Kidney (tissue), 13 donors: ENCODE measurements at regions not wholly inside any gene's neighbourhood (a gene's known extent, or its start where the extent isn't known, plus 50 kb on each side); places are given as distances from the start of the nearest gene placed in this dataset.

Source experiments
- DNase-seq, 5 donors: peaks; one replicate each; pipeline ENCODE4 v3.0.0-alpha.2; 2013 to 2020
- FAIRE-seq: peaks from 2 replicates; lab custom pipeline; 2012; peaks lifted over from hg19 to GRCh38; lab: Jason Lieb, UNC
- H3K27ac ChIP-seq, 2 donors: one replicate each; pipeline ENCODE4 v1.7.0; 2013; ENCODE audit warnings: low read depth in 2 of 2, low read length in 2 of 2, inconsistent platforms in 1 of 2
- H3K27me3 ChIP-seq: one replicate; pipeline ENCODE4 v1.7.1; 2013; ENCODE audit warnings: low read length, inconsistent platforms; ENCODE audit not compliant: control insufficient read depth, insufficient read depth
- H3K36me3 ChIP-seq, 3 donors: one replicate each; pipeline versions ENCODE4 v1.7.0 to v1.7.1; 2013; ENCODE audit warnings: low read length in 3 of 3, control low read depth in 1 of 3, inconsistent platforms in 1 of 3; ENCODE audit not compliant: insufficient read depth in 3 of 3, control insufficient read depth in 2 of 3
- H3K4me1 ChIP-seq, 3 donors: one replicate each; pipeline versions ENCODE4 v1.7.0 to v1.7.1; 2013; ENCODE audit warnings: low read length in 3 of 3, inconsistent platforms in 1 of 3, low read depth in 1 of 3; ENCODE audit not compliant: control insufficient read depth in 2 of 3, insufficient read depth in 2 of 3
- H3K4me3 ChIP-seq, 3 donors: one replicate each; pipeline versions ENCODE4 v1.7.0 to v1.8.1; 2013; ENCODE audit warnings: low read length in 3 of 3, control low read depth in 1 of 3, inconsistent platforms in 1 of 3
- H3K9ac ChIP-seq, 3 donors: one replicate each; pipeline versions ENCODE4 v1.7.0 to v1.7.1; 2013; ENCODE audit warnings: low read length in 3 of 3, control low read depth in 1 of 3, inconsistent platforms in 1 of 3
- H3K9me3 ChIP-seq, 3 donors: one replicate each; pipeline versions ENCODE4 v1.7.0 to v1.7.1; 2013; ENCODE audit warnings: low read length in 3 of 3, control low read depth in 1 of 3, inconsistent platforms in 1 of 3; ENCODE audit not compliant: control insufficient read depth in 2 of 3, insufficient read depth in 1 of 3
- CTCF ChIP-seq: IDR thresholded peaks from 3 replicates; pipeline ENCODE4 v1.5.1; 2012; ENCODE audit warnings: mild to moderate bottlenecking, moderate library complexity, borderline replicate concordance; ENCODE audit not compliant: insufficient read depth; ENCODE audit errors: extremely low read depth
- intact Hi-C: fragments of 100-400 bp; cut with DNase I; formaldehyde crosslinking; loops from one replicate; pipeline ENCODE4 v1.11.1; 2022
- donor health status: control.
- donor health status: control.
- donor health status: control.
- donor health status: control.
- donor health status: control.
- donor health status: DM: yes; HTN: yes; CAD: no.
- donor health status: Normal renal cell carcinoma (clear cell type).

GRCh38 chr9:87064311-87064710, 117.0 kb upstream of the GAS1 start:
- Histone ChIP-seq H3K4me1 (no peaks in the 10 kb centered on the region), H3K36me3 (no peaks in the 10 kb centered on the region), H3K27me3 (no peaks in the 10 kb centered on the region), H3K9me3 (no peaks in the 10 kb centered on the region), H3K9ac (no peak overlapping the region), H3K4me3 (no peak overlapping the region), H3K27ac (no peak overlapping the region)
- intact Hi-C loops: no loop called here
- no peak for DNase-seq
- no peak for FAIRE-seq
- no peak for TF ChIP-seq CTCF

- Histone ChIP-seq H3K9ac (no peak overlapping the region), H3K4me3 (no peak overlapping the region), H3K9me3 (no peaks in the 10 kb centered on the region), H3K36me3 (no peaks in the 10 kb centered on the region), H3K27me3 (no peaks in the 10 kb centered on the region), H3K27ac (no peak overlapping the region), H3K4me1 (no peaks in the 10 kb centered on the region)
- DNase-seq (no peak), FAIRE-seq (no peak)
- no peak for TF ChIP-seq CTCF
- intact Hi-C loops: no loop called here
These were observed 118.7 kb upstream of the GAS1 start for GRCh38 chr9:87065981-87066380.

- no peak for FAIRE-seq
- no peaks in the 10 kb centered on the region for H3K36me3 ChIP-seq
- intact Hi-C loops: no loop called here
- no peak for TF ChIP-seq CTCF
- H3K4me3 ChIP-seq: no peak overlapping the region
- H3K9ac ChIP-seq: no peak overlapping the region
- DNase-seq: no peak
- H3K9me3 ChIP-seq: no peaks in the 10 kb centered on the region
- no peaks in the 10 kb centered on the region for H3K27me3 ChIP-seq
- H3K27ac ChIP-seq: no peak overlapping the region
- peaks cover 0 to 2% (median 0%) of the 10 kb centered on the region in 3 donors for H3K4me1 ChIP-seq
These were observed 120.1 kb upstream of the GAS1 start for GRCh38 chr9:87067426-87067825.

- Histone ChIP-seq H3K27ac (no peak overlapping the region), H3K36me3 (no peaks in the 10 kb centered on the region), H3K27me3 (no peaks in the 10 kb centered on the region), H3K4me3 (no peak overlapping the region), H3K9ac (no peak overlapping the region), H3K4me1 (peaks cover 0 to 2% (median 0%) of the 10 kb centered on the region in 3 donors), H3K9me3 (no peaks in the 10 kb centered on the region)
- no peak for TF ChIP-seq CTCF
- DNase-seq (no peak), FAIRE-seq (no peak)
- intact Hi-C loops: no loop called here
These were observed 121.0 kb upstream of the GAS1 start for GRCh38 chr9:87068177-87068840.
